DND-41 (cell line): ENCODE measurements at regions not wholly inside any gene's neighbourhood (a gene's known extent, or its start where the extent isn't known, plus 50 kb on each side); places are given as distances from the start of the nearest gene placed in this dataset.

ENCODE experiments used
- EZH2 ChIP-seq: IDR thresholded peaks from 3 replicates; pipeline ENCODE4 v1.6.1; 2012; ENCODE audit warnings: borderline replicate concordance, low read depth, mild to moderate bottlenecking, moderate library complexity, low read length, inconsistent platforms; ENCODE audit not compliant: severe bottlenecking
- TF ChIP-seq, protein P1 (sequence below): IDR thresholded peaks from 2 replicates; pipeline ENCODE4 v1.5.1; 2012; ENCODE audit warnings: borderline replicate concordance, low read length, moderate library complexity, mild to moderate bottlenecking; ENCODE audit not compliant: poor library complexity, severe bottlenecking; ENCODE audit errors: extremely low read depth

DNA sequence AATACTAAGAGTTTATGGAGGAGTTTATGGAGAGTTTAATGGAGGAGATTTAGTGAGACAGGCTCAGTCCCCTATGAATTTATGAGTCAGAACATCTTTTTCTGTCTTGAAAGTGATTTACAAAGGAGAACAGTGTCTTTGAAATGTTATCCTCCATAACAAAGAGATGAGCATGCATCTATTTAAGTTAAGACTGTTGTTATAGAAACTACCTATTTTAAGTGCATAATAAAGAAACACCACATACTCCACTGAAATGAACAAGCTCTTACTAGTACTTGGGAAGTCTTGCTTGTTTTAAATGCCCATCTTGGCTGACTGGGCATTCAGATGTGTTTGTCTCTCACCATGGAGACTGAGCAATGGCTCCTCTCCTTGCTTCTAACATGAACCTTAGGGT lies 118.7 kb upstream of the ACP3 start:
- TF ChIP-seq, protein P1, sequence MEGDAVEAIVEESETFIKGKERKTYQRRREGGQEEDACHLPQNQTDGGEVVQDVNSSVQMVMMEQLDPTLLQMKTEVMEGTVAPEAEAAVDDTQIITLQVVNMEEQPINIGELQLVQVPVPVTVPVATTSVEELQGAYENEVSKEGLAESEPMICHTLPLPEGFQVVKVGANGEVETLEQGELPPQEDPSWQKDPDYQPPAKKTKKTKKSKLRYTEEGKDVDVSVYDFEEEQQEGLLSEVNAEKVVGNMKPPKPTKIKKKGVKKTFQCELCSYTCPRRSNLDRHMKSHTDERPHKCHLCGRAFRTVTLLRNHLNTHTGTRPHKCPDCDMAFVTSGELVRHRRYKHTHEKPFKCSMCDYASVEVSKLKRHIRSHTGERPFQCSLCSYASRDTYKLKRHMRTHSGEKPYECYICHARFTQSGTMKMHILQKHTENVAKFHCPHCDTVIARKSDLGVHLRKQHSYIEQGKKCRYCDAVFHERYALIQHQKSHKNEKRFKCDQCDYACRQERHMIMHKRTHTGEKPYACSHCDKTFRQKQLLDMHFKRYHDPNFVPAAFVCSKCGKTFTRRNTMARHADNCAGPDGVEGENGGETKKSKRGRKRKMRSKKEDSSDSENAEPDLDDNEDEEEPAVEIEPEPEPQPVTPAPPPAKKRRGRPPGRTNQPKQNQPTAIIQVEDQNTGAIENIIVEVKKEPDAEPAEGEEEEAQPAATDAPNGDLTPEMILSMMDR, result no peak
- TF ChIP-seq EZH2, result no peak
